NB4 (cell line): ENCODE measurements at regions not wholly inside any gene's neighbourhood (a gene's known extent, or its start where the extent isn't known, plus 50 kb on each side); places are given as distances from the start of the nearest gene placed in this dataset.

Experiments used
- MYC ChIP-seq: IDR thresholded peaks from 2 replicates; pipeline ENCODE4 v1.6.1; 2011; ENCODE audit warnings: low read depth, low read length
- POLR2A ChIP-seq: IDR thresholded peaks from 2 replicates; pipeline ENCODE4 v1.6.1; 2011; ENCODE audit warnings: mild to moderate bottlenecking; ENCODE audit not compliant: insufficient read length; ENCODE audit errors: extremely low read depth
- TF ChIP-seq, protein P1 (sequence below): IDR thresholded peaks from one replicate; pipeline ENCODE4 v1.5.1; 2012; ENCODE audit warnings: low read depth, low read length
- TF ChIP-seq, protein P2 (sequence below): IDR thresholded peaks from 2 replicates; pipeline ENCODE4 v1.6.1; 2011; ENCODE audit warnings: low read depth, low read length

- TF ChIP-seq POLR2A = no peak
- TF ChIP-seq, protein P1, sequence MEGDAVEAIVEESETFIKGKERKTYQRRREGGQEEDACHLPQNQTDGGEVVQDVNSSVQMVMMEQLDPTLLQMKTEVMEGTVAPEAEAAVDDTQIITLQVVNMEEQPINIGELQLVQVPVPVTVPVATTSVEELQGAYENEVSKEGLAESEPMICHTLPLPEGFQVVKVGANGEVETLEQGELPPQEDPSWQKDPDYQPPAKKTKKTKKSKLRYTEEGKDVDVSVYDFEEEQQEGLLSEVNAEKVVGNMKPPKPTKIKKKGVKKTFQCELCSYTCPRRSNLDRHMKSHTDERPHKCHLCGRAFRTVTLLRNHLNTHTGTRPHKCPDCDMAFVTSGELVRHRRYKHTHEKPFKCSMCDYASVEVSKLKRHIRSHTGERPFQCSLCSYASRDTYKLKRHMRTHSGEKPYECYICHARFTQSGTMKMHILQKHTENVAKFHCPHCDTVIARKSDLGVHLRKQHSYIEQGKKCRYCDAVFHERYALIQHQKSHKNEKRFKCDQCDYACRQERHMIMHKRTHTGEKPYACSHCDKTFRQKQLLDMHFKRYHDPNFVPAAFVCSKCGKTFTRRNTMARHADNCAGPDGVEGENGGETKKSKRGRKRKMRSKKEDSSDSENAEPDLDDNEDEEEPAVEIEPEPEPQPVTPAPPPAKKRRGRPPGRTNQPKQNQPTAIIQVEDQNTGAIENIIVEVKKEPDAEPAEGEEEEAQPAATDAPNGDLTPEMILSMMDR = no peak
- TF ChIP-seq, protein P2, sequence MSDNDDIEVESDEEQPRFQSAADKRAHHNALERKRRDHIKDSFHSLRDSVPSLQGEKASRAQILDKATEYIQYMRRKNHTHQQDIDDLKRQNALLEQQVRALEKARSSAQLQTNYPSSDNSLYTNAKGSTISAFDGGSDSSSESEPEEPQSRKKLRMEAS = no peak
- no peak for TF ChIP-seq MYC
Measured at GRCh38 chr1:232568331-232568852, 61.5 kb downstream of the SIPA1L2 start.
